NCI-H82 treated with DMSO at 0.1 percent for 48 hours (cell line): ENCODE measurements at regions not wholly inside any gene's neighbourhood (a gene's known extent, or its start where the extent isn't known, plus 50 kb on each side); places are given as distances from the start of the nearest gene placed in this dataset.

Experiments
- DNase-seq: peaks from one replicate; lab custom pipeline; 2025; ENCODE audit not compliant: unreplicated experiment; lab: John Stamatoyannopoulos, UW

GRCh38 chr1:14545422-14546025 lies 53.0 kb upstream of the KAZN start:
- DNase-seq, result no peak

GRCh38 chr1:14546416-14546815 lies 52.1 kb upstream of the KAZN start:
- DNase-seq, result no peak
